GM12874 (cell line): ENCODE measurements at regions not wholly inside any gene's neighbourhood (a gene's known extent, or its start where the extent isn't known, plus 50 kb on each side); places are given as distances from the start of the nearest gene placed in this dataset.

Source experiments
- CTCF ChIP-seq: IDR thresholded peaks from 2 replicates; pipeline ENCODE4 v1.5.1; 2011; ENCODE audit warnings: low read depth, mild to moderate bottlenecking, control low read depth, low read length, moderate library complexity; ENCODE audit not compliant: insufficient read depth

- no peak for TF ChIP-seq CTCF
These were observed 238.5 kb upstream of the ZNF385D start for GRCh38 chr3:21989341-21990042.

- no peak for TF ChIP-seq CTCF
These were observed 240.1 kb upstream of the ZNF385D start for GRCh38 chr3:21991061-21991460.

GRCh38 chr3:21995079-21995607 is 244.1 kb upstream of the ZNF385D start:
- no peak for TF ChIP-seq CTCF

DNA sequence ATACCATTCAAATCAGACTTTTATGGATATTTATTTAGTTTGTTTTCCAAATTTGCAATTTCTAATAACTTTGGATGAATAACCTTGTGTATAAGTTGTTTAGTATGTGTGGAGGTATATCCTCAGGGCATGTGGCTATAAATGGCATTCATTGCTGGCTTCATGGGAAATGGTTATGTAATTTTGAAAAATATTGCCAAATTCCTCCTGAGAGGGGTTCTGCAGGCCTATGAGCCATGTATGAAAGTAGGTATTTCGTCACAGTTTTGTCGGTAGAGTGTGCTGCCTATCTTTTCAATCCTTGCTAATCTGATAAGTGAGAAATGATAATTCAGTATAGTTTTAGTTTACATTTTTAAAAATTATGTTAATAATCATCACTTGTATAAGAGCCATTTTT is 256.4 kb upstream of the ZNF385D start:
- no peak for TF ChIP-seq CTCF

GRCh38 chr3:22010997-22011396 is 260.0 kb upstream of the ZNF385D start:
- no peak for TF ChIP-seq CTCF

DNA sequence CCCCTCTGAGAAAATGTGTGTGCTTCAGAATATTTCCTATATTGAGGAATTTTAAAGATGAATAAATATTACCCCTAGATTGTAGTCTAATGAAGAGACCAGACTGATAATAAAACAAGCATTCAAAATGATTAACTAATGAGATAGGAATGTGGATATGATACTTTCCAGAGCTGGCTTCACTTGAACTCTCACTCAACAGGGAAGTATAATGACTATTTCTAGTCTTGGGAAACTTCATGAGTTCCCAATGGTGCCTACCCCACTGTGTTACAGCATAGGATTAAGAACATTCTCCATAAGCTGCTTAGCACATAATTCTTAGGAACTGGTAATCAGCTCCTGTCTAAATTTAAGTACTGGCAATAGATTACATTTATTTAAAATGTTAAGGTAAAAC is 261.5 kb upstream of the ZNF385D start:
- no peak for TF ChIP-seq CTCF

DNA sequence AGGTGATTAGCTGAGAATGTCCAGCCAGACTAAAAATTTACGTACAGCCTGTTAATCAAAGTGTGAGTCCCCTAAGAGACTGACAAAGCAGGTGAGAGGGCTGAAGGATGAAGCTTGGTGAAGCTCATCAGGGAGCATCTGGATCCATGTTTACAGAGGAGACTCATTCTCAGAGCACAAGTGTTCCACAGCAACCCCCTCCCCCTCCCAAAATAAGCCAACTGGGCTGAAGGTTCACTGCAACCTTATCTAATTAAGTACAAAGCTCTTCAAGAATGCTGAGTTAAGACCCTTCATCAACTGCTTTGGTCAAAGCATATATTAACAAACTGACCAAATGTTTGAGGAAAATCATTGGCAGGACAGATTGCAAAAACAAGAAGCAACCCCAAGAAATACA is 262.6 kb upstream of the ZNF385D start:
- no peak for TF ChIP-seq CTCF

GRCh38 chr3:22016197-22016596 is 265.2 kb upstream of the ZNF385D start:
- TF ChIP-seq CTCF = no peak
